IMR-90 (cell line): ENCODE measurements at regions not wholly inside any gene's neighbourhood (a gene's known extent, or its start where the extent isn't known, plus 50 kb on each side); places are given as distances from the start of the nearest gene placed in this dataset.

Experiments used
- ATAC-seq: fragments of 200-7000 bp; cut with Tn5 transposase; 2 replicates; pipeline ENCODE4 v1.9.1; 2020; ENCODE audit warnings: low read depth, mild to moderate bottlenecking, moderate library complexity
- BruUV-seq: library from RNA; stranded (reverse); fragments of 400-500 nt; replicated peaks from 2 replicates; lab custom pipeline; 2021; lab: Mats Ljungman, UMichigan
- CTCF ChIA-PET: fragments of 300-600 bp; formaldehyde crosslinking; extraction: SDS; loops from one replicate; lab custom pipeline; 2021; ENCODE audit warnings: antibody characterized with exemption; lab: Yijun Ruan, JAX
- POLR2A ChIA-PET: fragments of 300-600 bp; sonication (Branson Sonifier 250); formaldehyde crosslinking; loops from one replicate; lab custom pipeline; 2022; ENCODE audit warnings: antibody characterized with exemption; ENCODE audit not compliant: unreplicated experiment; lab: Charles Lee
- DNase-seq: peaks from one replicate; pipeline ENCODE4 v3.0.0; 2013
- H2AFZ ChIP-seq: replicated peaks from 2 replicates; pipeline ENCODE3; 2013; ENCODE audit warnings: low read length, mild to moderate bottlenecking; ENCODE audit not compliant: poor library complexity
- H2AK5ac ChIP-seq: 2 replicates; pipeline ENCODE4 v1.6.1; 2013; ENCODE audit warnings: low read depth, low read length, inconsistent platforms
- H2AK9ac ChIP-seq: replicated peaks from 2 replicates; pipeline ENCODE3; 2013; ENCODE audit warnings: mild to moderate bottlenecking, low read depth, low read length, moderate library complexity; ENCODE audit not compliant: poor library complexity
- H2BK120ac ChIP-seq: 2 replicates; pipeline ENCODE4 v1.6.1; 2013; ENCODE audit warnings: low read depth, low read length, inconsistent platforms
- H2BK15ac ChIP-seq: 3 replicates; pipeline ENCODE4 v1.6.1; 2013; ENCODE audit warnings: low read depth, low read length, inconsistent platforms
- H2BK20ac ChIP-seq: 2 replicates; pipeline ENCODE4 v1.6.1; 2013; ENCODE audit warnings: low read depth, mild to moderate bottlenecking, inconsistent platforms, low read length, moderate library complexity
- H2BK5ac ChIP-seq: 2 replicates; pipeline ENCODE4 v1.6.1; 2013; ENCODE audit warnings: mild to moderate bottlenecking, low read depth, low read length, inconsistent platforms; ENCODE audit not compliant: poor library complexity, severe bottlenecking
- H3K14ac ChIP-seq: replicated peaks from 2 replicates; pipeline ENCODE4 v1.6.1; 2013; ENCODE audit warnings: low read depth, low read length, inconsistent platforms
- H3K18ac ChIP-seq: 2 replicates; pipeline ENCODE4 v1.6.1; 2013; ENCODE audit warnings: low read depth, low read length, control low read depth
- H3K23ac ChIP-seq: 2 replicates; pipeline ENCODE4 v1.6.1; 2013; ENCODE audit warnings: low read depth, low read length, inconsistent platforms
- H3K27ac ChIP-seq: 2 replicates; pipeline ENCODE4 v1.5.1; 2013; ENCODE audit warnings: mild to moderate bottlenecking, control low read depth, low read length; ENCODE audit not compliant: insufficient read depth
- H3K27me3 ChIP-seq: 2 replicates; pipeline ENCODE4 v1.6.1; 2013; ENCODE audit warnings: low read length; ENCODE audit not compliant: control insufficient read depth, insufficient read depth
- H3K36me3 ChIP-seq: 2 replicates; pipeline ENCODE4 v1.6.1; 2013; ENCODE audit warnings: low read length, mixed read lengths; ENCODE audit not compliant: control insufficient read depth, insufficient read depth
- H3K4ac ChIP-seq: 2 replicates; pipeline ENCODE4 v1.6.1; 2013; ENCODE audit warnings: low read depth, low read length, inconsistent platforms
- H3K4me1 ChIP-seq: 2 replicates; pipeline ENCODE4 v1.6.1; 2013; ENCODE audit warnings: low read length, mixed read lengths; ENCODE audit not compliant: control insufficient read depth, insufficient read depth
- H3K4me2 ChIP-seq: 2 replicates; pipeline ENCODE4 v1.6.1; 2013; ENCODE audit warnings: low read depth, mild to moderate bottlenecking, control low read depth, low read length, moderate library complexity
- H3K4me3 ChIP-seq: 2 replicates; pipeline ENCODE4 v1.5.1; 2013; ENCODE audit warnings: low read depth, mild to moderate bottlenecking, control low read depth, low read length, moderate library complexity; ENCODE audit not compliant: insufficient read depth
- H3K56ac ChIP-seq: 2 replicates; pipeline ENCODE4 v1.6.1; 2013; ENCODE audit warnings: low read length, inconsistent platforms; ENCODE audit not compliant: insufficient read depth; ENCODE audit errors: extremely low read depth
- H3K79me1 ChIP-seq, 2 experiments: 2 replicates each; pipeline ENCODE4 v1.6.1; 2013; ENCODE audit warnings: low read length in 2 of 2, inconsistent platforms in 1 of 2, low read depth in 1 of 2
- H3K9ac ChIP-seq: 2 replicates; pipeline ENCODE4 v1.6.1; 2013; ENCODE audit warnings: low read depth, low read length, control low read depth
- H3K9me1 ChIP-seq: 2 replicates; pipeline ENCODE4 v1.6.1; 2013; ENCODE audit warnings: low read length, inconsistent platforms; ENCODE audit not compliant: insufficient read depth
- H3K9me3 ChIP-seq: 2 replicates; pipeline ENCODE4 v1.6.1; 2013; ENCODE audit warnings: low read length; ENCODE audit not compliant: control insufficient read depth, insufficient read depth
- H4K20me1 ChIP-seq: 2 replicates; pipeline ENCODE4 v1.6.1; 2013; ENCODE audit warnings: low read length, inconsistent platforms; ENCODE audit not compliant: insufficient read depth
- H4K5ac ChIP-seq: 2 replicates; pipeline ENCODE4 v1.6.1; 2013; ENCODE audit warnings: mild to moderate bottlenecking, low read depth, low read length, control low read depth
- H4K8ac ChIP-seq, 2 experiments: 2 replicates each; pipeline ENCODE4 v1.6.1; 2013; ENCODE audit warnings: low read depth in 2 of 2, low read length in 2 of 2, control low read depth in 1 of 2, inconsistent platforms in 1 of 2
- H4K91ac ChIP-seq: 2 replicates; pipeline ENCODE4 v1.6.1; 2013; ENCODE audit warnings: low read depth, low read length, inconsistent platforms; ENCODE audit not compliant: insufficient read depth
- BHLHE40 ChIP-seq: fragments of 150-350 bp; IDR thresholded peaks from 2 replicates; pipeline ENCODE4 v1.6.1; 2016; ENCODE audit warnings: mild to moderate bottlenecking, low read depth, low read length
- CEBPB ChIP-seq: IDR thresholded peaks from 2 replicates; pipeline ENCODE4 v1.6.1; 2012; ENCODE audit warnings: low read depth, low read length, improper control_type of control experiment
- CHD1 ChIP-seq: IDR thresholded peaks from 2 replicates; pipeline ENCODE4 v1.6.1; 2012; ENCODE audit warnings: low read depth, low read length, improper control_type of control experiment
- FOS ChIP-seq: fragments of 150-350 bp; IDR thresholded peaks from 2 replicates; pipeline ENCODE4 v1.6.1; 2016; ENCODE audit warnings: low read depth, low read length
- MAFK ChIP-seq: IDR thresholded peaks from 2 replicates; pipeline ENCODE4 v1.6.1; 2012; ENCODE audit warnings: low read depth, low read length, improper control_type of control experiment
- MAZ ChIP-seq: IDR thresholded peaks from 2 replicates; pipeline ENCODE4 v1.6.1; 2012; ENCODE audit warnings: low read depth, mild to moderate bottlenecking, low read length, improper control_type of control experiment, moderate library complexity, borderline replicate concordance
- MXI1 ChIP-seq: IDR thresholded peaks from 2 replicates; pipeline ENCODE4 v1.6.1; 2012; ENCODE audit warnings: low read depth, mild to moderate bottlenecking, low read length, moderate library complexity, borderline replicate concordance
- NFE2L2 ChIP-seq: fragments of 150-350 bp; IDR thresholded peaks from 2 replicates; pipeline ENCODE4 v1.6.1; 2016; ENCODE audit warnings: low read depth, mild to moderate bottlenecking, low read length
- POLR2A ChIP-seq: IDR thresholded peaks from 2 replicates; pipeline ENCODE4 v1.6.1; 2012; ENCODE audit warnings: mild to moderate bottlenecking, low read depth, low read length
- RAD21 ChIP-seq: IDR thresholded peaks from 2 replicates; pipeline ENCODE4 v1.6.1; 2012; ENCODE audit warnings: low read length, improper control_type of control experiment
- RCOR1 ChIP-seq: IDR thresholded peaks from 2 replicates; pipeline ENCODE4 v1.6.1; 2012; ENCODE audit warnings: mild to moderate bottlenecking, low read length, improper control_type of control experiment; ENCODE audit not compliant: insufficient replicate concordance
- RFX5 ChIP-seq: IDR thresholded peaks from 2 replicates; pipeline ENCODE4 v1.8.0; 2012; ENCODE audit warnings: low read depth, mild to moderate bottlenecking, low read length, moderate library complexity
- SMC3 ChIP-seq: fragments of 150-350 bp; IDR thresholded peaks from 2 replicates; pipeline ENCODE4 v1.6.1; 2016; ENCODE audit warnings: low read depth, mild to moderate bottlenecking, antibody characterized with exemption, low read length, moderate library complexity
- WGBS, 2 experiments: methylation state at CpG; one replicate each; pipeline versions ENCODE4 v1.1.5 to v1.1.7; 2013; ENCODE audit warnings: missing lambda C conversion rate in 2 of 2; ENCODE audit not compliant: insufficient read length in 1 of 2; ENCODE audit errors: extremely low coverage in 2 of 2; 5-methylcytosine and 5-hydroxymethylcytosine counted together
- dilution Hi-C: fragments of 300-500 bp; cut with HindIII; formaldehyde crosslinking; loops from one replicate; pipeline ENCODE4 v1.14.3; 2018; ENCODE audit warnings: low sequenced_read_pairs; ENCODE audit not compliant: unreplicated experiment
- in situ Hi-C: fragments of 300-500 bp; cut with MboI; formaldehyde crosslinking; loops from 3 replicates; pipeline ENCODE4 v1.14.3; 2019; ENCODE audit warnings: low sequenced_read_pairs, inconsistent platforms, mixed read lengths
- intact Hi-C: fragments of 100-400 bp; cut with micrococcal nuclease; formaldehyde crosslinking; loops from 2 replicates; pipeline ENCODE4 v1.10.0; 2022
- TF ChIP-seq, protein P1 (sequence below): fragments of 150-350 bp; IDR thresholded peaks from 2 replicates; pipeline ENCODE4 v1.6.1; 2017; ENCODE audit warnings: mild to moderate bottlenecking, antibody characterized with exemption, low read length, low read depth
- TF ChIP-seq, protein P2 (sequence below): conservative IDR thresholded peaks from 2 replicates; pipeline ENCODE4 v1.5.1; 2012; ENCODE audit warnings: mild to moderate bottlenecking, low read depth, low read length, improper control_type of control experiment
- TF ChIP-seq, protein P3 (sequence below): fragments of 150-350 bp; IDR thresholded peaks from 2 replicates; pipeline ENCODE4 v1.6.1; 2016; ENCODE audit warnings: low read depth, mild to moderate bottlenecking, low read length, moderate library complexity, borderline replicate concordance

DNA sequence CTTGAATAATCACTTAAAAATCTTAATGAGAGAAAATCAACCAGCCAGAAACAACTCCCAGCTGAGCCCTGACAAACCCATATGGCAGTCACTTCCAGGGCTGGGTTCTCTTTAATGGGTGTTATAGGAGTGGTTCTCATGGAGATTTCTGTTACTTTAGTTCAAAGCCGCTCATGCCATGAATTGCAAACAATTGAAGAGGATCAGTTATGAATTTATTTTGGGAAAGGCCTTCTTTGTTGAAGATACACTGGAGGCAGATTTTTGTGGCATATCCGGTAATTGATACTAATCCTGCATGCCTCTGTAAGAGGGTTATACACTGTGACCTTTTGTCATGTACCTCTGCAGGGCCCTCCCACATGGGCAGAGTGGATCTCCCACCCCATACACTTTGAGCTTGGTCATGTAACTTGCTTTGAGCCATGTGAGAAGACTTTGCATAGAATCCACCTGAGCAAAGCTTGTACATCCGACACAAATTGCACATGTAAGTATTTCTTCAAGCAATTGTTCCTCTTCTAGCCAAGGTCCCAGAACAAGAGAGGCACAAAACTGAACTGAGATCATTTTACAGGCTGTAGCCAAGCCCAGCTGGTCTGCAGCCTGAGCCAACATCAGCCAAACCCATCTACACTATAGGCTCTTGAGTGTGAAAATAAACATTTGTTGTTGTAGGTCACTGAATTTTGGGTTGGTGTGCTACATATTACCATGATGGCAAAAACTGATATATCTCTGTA, 492.3 kb downstream of the PREX1 start:
- Histone ChIP-seq H3K18ac (no peak overlapping the region), H3K4me3 (no peak overlapping the region), H2AK5ac (no peak overlapping the region), H3K36me3 (no peaks in the 10 kb centered on the region), H3K9me3 (no peaks in the 10 kb centered on the region), H3K14ac (no peak overlapping the region), H3K27ac (no peak overlapping the region), H4K8ac (no peak overlapping the region), H2BK5ac (no peak overlapping the region), H3K56ac (no peak overlapping the region), H2BK20ac (no peak overlapping the region), H3K9ac (no peak overlapping the region), H4K5ac (no peak overlapping the region), H3K79me1 (no peaks in the 10 kb centered on the region), H3K4me1 (peaks cover 2% of the 10 kb centered on the region; the same call in 1 of the 2 replicates), H2AK9ac (no peak overlapping the region), H2BK15ac (no peak overlapping the region), H2AFZ (no peak overlapping the region), H3K4me2 (no peak overlapping the region), H4K20me1 (no peaks in the 10 kb centered on the region), H3K27me3 (peaks cover 16% of the 10 kb centered on the region), H4K91ac (no peak overlapping the region), H3K9me1 (no peaks in the 10 kb centered on the region), H3K23ac (no peak overlapping the region), H3K4ac (no peak overlapping the region), H2BK120ac (no peak overlapping the region)
- ATAC-seq: no peak
- dilution Hi-C loops: no loop called here
- BruUV-seq: no TSS peak
- in situ Hi-C loops: no loop called here
- POLR2A ChIA-PET: no interaction called here
- TF ChIP-seq SMC3 (no peak), MAFK (no peak), RCOR1 (no peak), POLR2A (no peak), CHD1 (no peak), CEBPB (no peak), BHLHE40 (no peak), RAD21 (no peak), MXI1 (no peak), RFX5 (no peak), MAZ (no peak), FOS (no peak), NFE2L2 (no peak)
- TF ChIP-seq, protein P1, sequence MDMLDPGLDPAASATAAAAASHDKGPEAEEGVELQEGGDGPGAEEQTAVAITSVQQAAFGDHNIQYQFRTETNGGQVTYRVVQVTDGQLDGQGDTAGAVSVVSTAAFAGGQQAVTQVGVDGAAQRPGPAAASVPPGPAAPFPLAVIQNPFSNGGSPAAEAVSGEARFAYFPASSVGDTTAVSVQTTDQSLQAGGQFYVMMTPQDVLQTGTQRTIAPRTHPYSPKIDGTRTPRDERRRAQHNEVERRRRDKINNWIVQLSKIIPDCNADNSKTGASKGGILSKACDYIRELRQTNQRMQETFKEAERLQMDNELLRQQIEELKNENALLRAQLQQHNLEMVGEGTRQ: no peak
- TF ChIP-seq, protein P2, sequence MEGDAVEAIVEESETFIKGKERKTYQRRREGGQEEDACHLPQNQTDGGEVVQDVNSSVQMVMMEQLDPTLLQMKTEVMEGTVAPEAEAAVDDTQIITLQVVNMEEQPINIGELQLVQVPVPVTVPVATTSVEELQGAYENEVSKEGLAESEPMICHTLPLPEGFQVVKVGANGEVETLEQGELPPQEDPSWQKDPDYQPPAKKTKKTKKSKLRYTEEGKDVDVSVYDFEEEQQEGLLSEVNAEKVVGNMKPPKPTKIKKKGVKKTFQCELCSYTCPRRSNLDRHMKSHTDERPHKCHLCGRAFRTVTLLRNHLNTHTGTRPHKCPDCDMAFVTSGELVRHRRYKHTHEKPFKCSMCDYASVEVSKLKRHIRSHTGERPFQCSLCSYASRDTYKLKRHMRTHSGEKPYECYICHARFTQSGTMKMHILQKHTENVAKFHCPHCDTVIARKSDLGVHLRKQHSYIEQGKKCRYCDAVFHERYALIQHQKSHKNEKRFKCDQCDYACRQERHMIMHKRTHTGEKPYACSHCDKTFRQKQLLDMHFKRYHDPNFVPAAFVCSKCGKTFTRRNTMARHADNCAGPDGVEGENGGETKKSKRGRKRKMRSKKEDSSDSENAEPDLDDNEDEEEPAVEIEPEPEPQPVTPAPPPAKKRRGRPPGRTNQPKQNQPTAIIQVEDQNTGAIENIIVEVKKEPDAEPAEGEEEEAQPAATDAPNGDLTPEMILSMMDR: no peak
- TF ChIP-seq, protein P3, sequence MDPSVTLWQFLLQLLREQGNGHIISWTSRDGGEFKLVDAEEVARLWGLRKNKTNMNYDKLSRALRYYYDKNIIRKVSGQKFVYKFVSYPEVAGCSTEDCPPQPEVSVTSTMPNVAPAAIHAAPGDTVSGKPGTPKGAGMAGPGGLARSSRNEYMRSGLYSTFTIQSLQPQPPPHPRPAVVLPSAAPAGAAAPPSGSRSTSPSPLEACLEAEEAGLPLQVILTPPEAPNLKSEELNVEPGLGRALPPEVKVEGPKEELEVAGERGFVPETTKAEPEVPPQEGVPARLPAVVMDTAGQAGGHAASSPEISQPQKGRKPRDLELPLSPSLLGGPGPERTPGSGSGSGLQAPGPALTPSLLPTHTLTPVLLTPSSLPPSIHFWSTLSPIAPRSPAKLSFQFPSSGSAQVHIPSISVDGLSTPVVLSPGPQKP: no peak
- intact Hi-C loops: no loop called here
- WGBS, 2 experiments: 75% methylated on average over 1 of the region's 3 CpGs; no CpG with 5 or more reads in 1 of the 2 experiments
- no peak for DNase-seq
- CTCF ChIA-PET: no interaction called here
